Ishikawa (cell line): ENCODE measurements at regions not wholly inside any gene's neighbourhood (a gene's known extent, or its start where the extent isn't known, plus 50 kb on each side); places are given as distances from the start of the nearest gene placed in this dataset.

ENCODE experiments used
- CEBPB ChIP-seq: IDR thresholded peaks from 2 replicates; pipeline ENCODE4 v1.6.1; 2012
- CREB1 ChIP-seq: IDR thresholded peaks from 2 replicates; pipeline ENCODE4 v1.6.1; 2012; ENCODE audit warnings: low read depth
- EGR1 ChIP-seq: IDR thresholded peaks from 2 replicates; pipeline ENCODE4 v1.6.1; 2012
- EP300 ChIP-seq: IDR thresholded peaks from 2 replicates; pipeline ENCODE4 v1.6.1; 2012; ENCODE audit warnings: borderline replicate concordance
- FOXM1 ChIP-seq: IDR thresholded peaks from 2 replicates; pipeline ENCODE4 v1.6.1; 2012; ENCODE audit warnings: low read depth, borderline replicate concordance
- NFIC ChIP-seq: IDR thresholded peaks from 2 replicates; pipeline ENCODE4 v1.6.1; 2012
- RAD21 ChIP-seq: IDR thresholded peaks from 2 replicates; pipeline ENCODE4 v1.6.1; 2012; ENCODE audit warnings: low read depth
- TAF1 ChIP-seq: IDR thresholded peaks from 2 replicates; pipeline ENCODE4 v1.6.1; 2012; ENCODE audit warnings: low read depth, mild to moderate bottlenecking
- TCF12 ChIP-seq: IDR thresholded peaks from 2 replicates; pipeline ENCODE4 v1.6.1; 2012; ENCODE audit warnings: low read depth
- TEAD4 ChIP-seq: IDR thresholded peaks from 2 replicates; pipeline ENCODE4 v1.6.1; 2012
- YY1 ChIP-seq: IDR thresholded peaks from 2 replicates; pipeline ENCODE4 v1.6.1; 2012; ENCODE audit warnings: low read depth
- ZBTB7A ChIP-seq: IDR thresholded peaks from 2 replicates; pipeline ENCODE4 v1.6.1; 2012; ENCODE audit warnings: low read depth
- TF ChIP-seq, protein P1 (sequence below): IDR thresholded peaks from 2 replicates; pipeline ENCODE4 v1.6.1; 2012
- TF ChIP-seq, protein P2 (sequence below): IDR thresholded peaks from 2 replicates; pipeline ENCODE4 v1.6.1; 2012
- TF ChIP-seq, protein P3 (sequence below): IDR thresholded peaks from 2 replicates; pipeline ENCODE4 v1.6.1; 2012; ENCODE audit warnings: low read depth, mild to moderate bottlenecking

DNA sequence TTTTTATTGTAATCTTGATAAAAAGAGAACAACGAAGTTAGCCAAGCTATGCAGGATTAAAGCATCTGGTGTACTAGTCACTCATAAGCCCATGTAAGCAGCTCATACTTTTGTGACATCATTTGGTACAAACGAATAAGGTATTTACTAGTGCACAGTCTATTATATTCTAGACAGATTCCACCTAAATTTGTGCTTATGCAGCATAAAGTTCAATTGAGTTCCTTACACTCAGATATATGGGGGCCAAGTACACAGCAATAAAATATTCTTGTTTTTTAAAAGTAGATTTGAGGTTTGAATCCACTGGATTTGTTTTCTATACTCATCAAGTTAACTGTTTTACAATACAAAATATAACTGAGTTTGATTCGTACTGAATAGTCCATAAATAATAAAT, 1621.2 kb downstream of the MAT2B start:
- TF ChIP-seq NFIC = no peak
- no peak for TF ChIP-seq EGR1
- TF ChIP-seq FOXM1 = no peak
- TF ChIP-seq, protein P1, sequence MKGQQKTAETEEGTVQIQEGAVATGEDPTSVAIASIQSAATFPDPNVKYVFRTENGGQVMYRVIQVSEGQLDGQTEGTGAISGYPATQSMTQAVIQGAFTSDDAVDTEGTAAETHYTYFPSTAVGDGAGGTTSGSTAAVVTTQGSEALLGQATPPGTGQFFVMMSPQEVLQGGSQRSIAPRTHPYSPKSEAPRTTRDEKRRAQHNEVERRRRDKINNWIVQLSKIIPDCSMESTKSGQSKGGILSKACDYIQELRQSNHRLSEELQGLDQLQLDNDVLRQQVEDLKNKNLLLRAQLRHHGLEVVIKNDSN = no peak
- no peak for TF ChIP-seq CREB1
- no peak for TF ChIP-seq YY1
- no peak for TF ChIP-seq RAD21
- no peak for TF ChIP-seq TCF12
- no peak for TF ChIP-seq TAF1
- TF ChIP-seq ZBTB7A = no peak
- no peak for TF ChIP-seq EP300
- no peak for TF ChIP-seq CEBPB
- TF ChIP-seq, protein P2, sequence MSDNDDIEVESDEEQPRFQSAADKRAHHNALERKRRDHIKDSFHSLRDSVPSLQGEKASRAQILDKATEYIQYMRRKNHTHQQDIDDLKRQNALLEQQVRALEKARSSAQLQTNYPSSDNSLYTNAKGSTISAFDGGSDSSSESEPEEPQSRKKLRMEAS = no peak
- TF ChIP-seq, protein P3, sequence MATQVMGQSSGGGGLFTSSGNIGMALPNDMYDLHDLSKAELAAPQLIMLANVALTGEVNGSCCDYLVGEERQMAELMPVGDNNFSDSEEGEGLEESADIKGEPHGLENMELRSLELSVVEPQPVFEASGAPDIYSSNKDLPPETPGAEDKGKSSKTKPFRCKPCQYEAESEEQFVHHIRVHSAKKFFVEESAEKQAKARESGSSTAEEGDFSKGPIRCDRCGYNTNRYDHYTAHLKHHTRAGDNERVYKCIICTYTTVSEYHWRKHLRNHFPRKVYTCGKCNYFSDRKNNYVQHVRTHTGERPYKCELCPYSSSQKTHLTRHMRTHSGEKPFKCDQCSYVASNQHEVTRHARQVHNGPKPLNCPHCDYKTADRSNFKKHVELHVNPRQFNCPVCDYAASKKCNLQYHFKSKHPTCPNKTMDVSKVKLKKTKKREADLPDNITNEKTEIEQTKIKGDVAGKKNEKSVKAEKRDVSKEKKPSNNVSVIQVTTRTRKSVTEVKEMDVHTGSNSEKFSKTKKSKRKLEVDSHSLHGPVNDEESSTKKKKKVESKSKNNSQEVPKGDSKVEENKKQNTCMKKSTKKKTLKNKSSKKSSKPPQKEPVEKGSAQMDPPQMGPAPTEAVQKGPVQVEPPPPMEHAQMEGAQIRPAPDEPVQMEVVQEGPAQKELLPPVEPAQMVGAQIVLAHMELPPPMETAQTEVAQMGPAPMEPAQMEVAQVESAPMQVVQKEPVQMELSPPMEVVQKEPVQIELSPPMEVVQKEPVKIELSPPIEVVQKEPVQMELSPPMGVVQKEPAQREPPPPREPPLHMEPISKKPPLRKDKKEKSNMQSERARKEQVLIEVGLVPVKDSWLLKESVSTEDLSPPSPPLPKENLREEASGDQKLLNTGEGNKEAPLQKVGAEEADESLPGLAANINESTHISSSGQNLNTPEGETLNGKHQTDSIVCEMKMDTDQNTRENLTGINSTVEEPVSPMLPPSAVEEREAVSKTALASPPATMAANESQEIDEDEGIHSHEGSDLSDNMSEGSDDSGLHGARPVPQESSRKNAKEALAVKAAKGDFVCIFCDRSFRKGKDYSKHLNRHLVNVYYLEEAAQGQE = no peak

DNA sequence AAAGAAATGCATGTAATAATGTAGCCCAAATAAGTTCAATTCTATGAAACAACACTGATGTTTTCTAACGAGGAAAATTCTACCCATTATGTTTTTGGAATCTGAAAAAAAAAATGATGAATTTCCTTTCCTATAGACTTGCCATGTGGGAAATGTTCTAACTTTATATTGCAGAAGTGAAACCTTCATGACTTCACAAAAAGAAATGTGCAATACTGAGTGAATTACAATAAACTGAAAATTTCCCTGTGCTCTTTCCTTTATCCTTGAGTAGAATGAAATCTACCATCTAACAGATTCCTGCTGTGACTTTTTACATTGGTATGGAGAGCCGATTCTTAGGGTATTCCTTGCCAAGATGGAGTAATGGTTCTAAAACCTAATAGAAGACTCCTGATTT, 1622.5 kb downstream of the MAT2B start:
- TF ChIP-seq TCF12 = no peak
- no peak for TF ChIP-seq RAD21
- no peak for TF ChIP-seq EGR1
- TF ChIP-seq, protein P1 = no peak
- no peak for TF ChIP-seq NFIC
- no peak for TF ChIP-seq CEBPB
- TF ChIP-seq TAF1 = no peak
- no peak for TF ChIP-seq CREB1
- TF ChIP-seq EP300 = no peak
- TF ChIP-seq ZBTB7A = no peak
- TF ChIP-seq TEAD4 = no peak
- TF ChIP-seq, protein P3 = no peak
- TF ChIP-seq YY1 = no peak
- TF ChIP-seq, protein P2 = no peak
- TF ChIP-seq FOXM1 = no peak

DNA sequence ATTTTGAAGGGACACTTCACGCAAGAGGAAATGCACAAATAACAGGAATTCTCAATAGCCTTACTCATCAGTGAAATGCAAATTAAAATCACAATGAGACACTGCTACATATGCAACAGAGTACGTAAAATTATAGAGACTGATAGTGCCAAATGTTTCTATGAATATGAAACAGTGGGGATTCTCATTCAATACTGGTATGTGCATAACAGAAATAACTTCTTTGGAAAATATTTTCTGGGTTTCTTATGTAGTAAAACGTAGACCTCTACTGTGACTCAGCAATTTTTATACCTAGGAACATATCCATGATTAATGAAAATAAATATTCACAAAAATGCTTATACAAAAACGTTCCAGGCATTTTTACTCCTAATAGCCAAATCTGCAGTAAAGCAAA, 1625.2 kb downstream of the MAT2B start:
- TF ChIP-seq, protein P3 = no peak
- TF ChIP-seq TEAD4 (no peak), FOXM1 (no peak), TCF12 (no peak), CREB1 (no peak), NFIC (no peak), EP300 (no peak), RAD21 (no peak), EGR1 (no peak)
- TF ChIP-seq, protein P2 = no peak

DNA sequence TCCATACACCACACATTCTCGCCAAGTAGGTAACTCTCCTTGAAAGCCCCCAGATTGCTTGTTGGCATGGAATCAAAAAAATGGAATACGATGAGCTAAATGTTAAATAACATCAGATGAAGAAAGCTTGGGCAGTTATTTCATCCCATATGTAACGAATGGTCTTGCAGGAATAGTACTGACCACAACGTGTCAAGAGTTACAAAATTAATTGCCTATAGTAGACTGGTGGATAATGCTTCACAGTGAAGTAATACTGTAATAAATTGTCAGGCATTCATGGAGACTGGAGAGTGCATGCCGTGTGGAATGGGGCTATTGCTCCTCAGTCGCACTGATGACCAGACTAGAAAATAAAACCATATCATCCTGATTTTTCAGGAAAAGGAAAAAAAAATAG, 1628.7 kb downstream of the MAT2B start:
- TF ChIP-seq, protein P2 = no peak
- no peak for TF ChIP-seq TAF1
- TF ChIP-seq NFIC = no peak
- TF ChIP-seq CEBPB = no peak
- TF ChIP-seq, protein P1 = no peak
